ENCODE measurements at regions not wholly inside any gene's neighbourhood (a gene's known extent, or its start where the extent isn't known, plus 50 kb on each side); places are given as distances from the start of the nearest gene placed in this dataset.

- DNase-seq (ENCODE audit: low spot score): no peak
- Histone ChIP-seq H4K20me1 (ENCODE audit: insufficient read depth, poor library complexity, severe bottlenecking) (no peaks in the 10 kb centered on the region), H3K79me2 (no peaks in the 10 kb centered on the region), H3K4me3 (no peak overlapping the region), H3K9me2 (replicated peaks; ENCODE audit: insufficient read depth) (no peaks in the 10 kb centered on the region), H3K4me2 (no peak overlapping the region), H3K27me3 (no peaks in the 10 kb centered on the region), H3K9me3 (ENCODE audit: low read depth) (no peaks in the 10 kb centered on the region), H3K36me3 (replicated peaks; ENCODE audit: insufficient read depth, low read depth) (no peaks in the 10 kb centered on the region), H3K4me1 (ENCODE audit: insufficient read depth) (no peaks in the 10 kb centered on the region), H3K27ac (no peak overlapping the region), H2AFZ (no peak overlapping the region)
- TF ChIP-seq EZH2 (IDR thresholded peaks at IDR 0.05; ENCODE audit: borderline replicate concordance) (no peak), EZH2phosphoT487 (IDR thresholded peaks at IDR 0.05; ENCODE audit: low read depth, severe bottlenecking, unreplicated experiment) (no peak)
- TF ChIP-seq, protein P1, sequence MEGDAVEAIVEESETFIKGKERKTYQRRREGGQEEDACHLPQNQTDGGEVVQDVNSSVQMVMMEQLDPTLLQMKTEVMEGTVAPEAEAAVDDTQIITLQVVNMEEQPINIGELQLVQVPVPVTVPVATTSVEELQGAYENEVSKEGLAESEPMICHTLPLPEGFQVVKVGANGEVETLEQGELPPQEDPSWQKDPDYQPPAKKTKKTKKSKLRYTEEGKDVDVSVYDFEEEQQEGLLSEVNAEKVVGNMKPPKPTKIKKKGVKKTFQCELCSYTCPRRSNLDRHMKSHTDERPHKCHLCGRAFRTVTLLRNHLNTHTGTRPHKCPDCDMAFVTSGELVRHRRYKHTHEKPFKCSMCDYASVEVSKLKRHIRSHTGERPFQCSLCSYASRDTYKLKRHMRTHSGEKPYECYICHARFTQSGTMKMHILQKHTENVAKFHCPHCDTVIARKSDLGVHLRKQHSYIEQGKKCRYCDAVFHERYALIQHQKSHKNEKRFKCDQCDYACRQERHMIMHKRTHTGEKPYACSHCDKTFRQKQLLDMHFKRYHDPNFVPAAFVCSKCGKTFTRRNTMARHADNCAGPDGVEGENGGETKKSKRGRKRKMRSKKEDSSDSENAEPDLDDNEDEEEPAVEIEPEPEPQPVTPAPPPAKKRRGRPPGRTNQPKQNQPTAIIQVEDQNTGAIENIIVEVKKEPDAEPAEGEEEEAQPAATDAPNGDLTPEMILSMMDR (IDR thresholded peaks at IDR 0.05; ENCODE audit: poor library complexity): no peak
- 77% methylated on average over 3 of the region's 3 CpGs for WGBS (ENCODE audit: low lambda C conversion rate, missing lambda C conversion rate)
These were observed 52.3 kb upstream of the COL5A2 start for GRCh38 chr2:189231719-189232323.

DNA sequence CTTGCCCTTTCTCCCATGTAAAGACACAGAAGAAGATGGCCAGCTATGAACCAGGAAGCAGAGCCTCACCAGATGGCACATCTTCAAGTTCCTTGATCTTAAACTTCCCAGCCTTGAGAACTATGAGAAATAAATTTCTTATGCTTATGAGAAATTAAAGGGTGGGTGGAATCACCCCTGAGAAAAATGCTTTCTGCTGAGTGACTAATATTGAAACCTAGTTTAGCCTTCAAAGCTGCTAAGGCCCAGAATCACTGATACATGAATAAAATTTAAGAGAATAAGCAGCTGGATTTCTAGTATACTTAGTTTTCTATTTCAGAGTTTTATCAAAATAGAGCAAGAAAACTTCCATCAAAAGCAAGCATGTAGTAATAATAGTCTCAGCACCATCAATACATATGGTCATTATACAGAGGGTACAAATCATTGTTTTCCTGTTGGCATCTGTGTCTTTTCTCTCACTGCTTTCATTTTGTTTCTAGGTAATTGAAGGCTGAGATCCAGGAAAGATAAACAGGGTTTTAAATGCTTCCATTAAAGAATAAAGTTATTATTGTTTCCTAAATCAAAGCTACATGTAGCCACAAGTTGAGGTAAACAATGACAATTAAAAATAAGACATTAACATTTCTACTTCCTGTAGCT is 53.3 kb upstream of the COL5A2 start:
- Histone ChIP-seq H3K27me3 (no peaks in the 10 kb centered on the region), H3K36me3 (replicated peaks; ENCODE audit: insufficient read depth, low read depth) (no peaks in the 10 kb centered on the region), H3K27ac (no peak overlapping the region), H3K4me2 (no peak overlapping the region), H3K79me2 (no peaks in the 10 kb centered on the region), H2AFZ (no peak overlapping the region), H3K4me3 (no peak overlapping the region), H3K4me1 (ENCODE audit: insufficient read depth) (no peaks in the 10 kb centered on the region), H3K9me3 (ENCODE audit: low read depth) (no peaks in the 10 kb centered on the region), H4K20me1 (ENCODE audit: insufficient read depth, poor library complexity, severe bottlenecking) (no peaks in the 10 kb centered on the region), H3K9me2 (replicated peaks; ENCODE audit: insufficient read depth) (no peaks in the 10 kb centered on the region)
- TF ChIP-seq EZH2 (IDR thresholded peaks at IDR 0.05; ENCODE audit: borderline replicate concordance) (no peak), EZH2phosphoT487 (IDR thresholded peaks at IDR 0.05; ENCODE audit: low read depth, severe bottlenecking, unreplicated experiment) (no peak)
- TF ChIP-seq, protein P1 (IDR thresholded peaks at IDR 0.05; ENCODE audit: poor library complexity): no peak
- DNase-seq (ENCODE audit: low spot score): no peak

- Histone ChIP-seq H3K9me2 (replicated peaks; ENCODE audit: insufficient read depth) (no peaks in the 10 kb centered on the region), H3K79me2 (no peaks in the 10 kb centered on the region), H3K4me1 (ENCODE audit: insufficient read depth) (no peaks in the 10 kb centered on the region), H4K20me1 (ENCODE audit: insufficient read depth, poor library complexity, severe bottlenecking) (no peaks in the 10 kb centered on the region), H3K4me2 (no peak overlapping the region), H3K27ac (no peak overlapping the region), H3K27me3 (no peaks in the 10 kb centered on the region), H3K9me3 (ENCODE audit: low read depth) (no peaks in the 10 kb centered on the region), H2AFZ (no peak overlapping the region), H3K4me3 (no peak overlapping the region), H3K36me3 (replicated peaks; ENCODE audit: insufficient read depth, low read depth) (no peaks in the 10 kb centered on the region)
- DNase-seq (ENCODE audit: low spot score): no peak
- TF ChIP-seq EZH2 (IDR thresholded peaks at IDR 0.05; ENCODE audit: borderline replicate concordance): no peak
- TF ChIP-seq EZH2phosphoT487 (IDR thresholded peaks at IDR 0.05; ENCODE audit: low read depth, severe bottlenecking, unreplicated experiment): no peak
- TF ChIP-seq, protein P1 (IDR thresholded peaks at IDR 0.05; ENCODE audit: poor library complexity): no peak
- WGBS (ENCODE audit: low lambda C conversion rate, missing lambda C conversion rate): 91% methylated on average over 2 of the region's 2 CpGs
These were observed 54.0 kb upstream of the COL5A2 start for GRCh38 chr2:189233527-189233926.
